Peyer's patch (tissue), 4 donors: ENCODE measurements at regions not wholly inside any gene's neighbourhood (a gene's known extent, or its start where the extent isn't known, plus 50 kb on each side); places are given as distances from the start of the nearest gene placed in this dataset.

Source experiments
- CTCF ChIP-seq, 6 experiments: fragments of 450-650 bp in 4 of 6; fragments of 200-600 bp in 2 of 6; sonication (generic) in 1 of 6; IDR thresholded peaks; one replicate each; pipeline ENCODE4 v1.5.1; 2017 to 2019; ENCODE audit warnings: antibody characterized with exemption in 6 of 6, mild to moderate bottlenecking in 3 of 6, moderate library complexity in 1 of 6
- POLR2A ChIP-seq, 2 donors: fragments of 450-650 bp; IDR thresholded peaks; one replicate each; pipeline ENCODE4 v1.5.1; 2017; ENCODE audit warnings: antibody characterized with exemption in 2 of 2, mild to moderate bottlenecking in 2 of 2, moderate library complexity in 2 of 2

DNA sequence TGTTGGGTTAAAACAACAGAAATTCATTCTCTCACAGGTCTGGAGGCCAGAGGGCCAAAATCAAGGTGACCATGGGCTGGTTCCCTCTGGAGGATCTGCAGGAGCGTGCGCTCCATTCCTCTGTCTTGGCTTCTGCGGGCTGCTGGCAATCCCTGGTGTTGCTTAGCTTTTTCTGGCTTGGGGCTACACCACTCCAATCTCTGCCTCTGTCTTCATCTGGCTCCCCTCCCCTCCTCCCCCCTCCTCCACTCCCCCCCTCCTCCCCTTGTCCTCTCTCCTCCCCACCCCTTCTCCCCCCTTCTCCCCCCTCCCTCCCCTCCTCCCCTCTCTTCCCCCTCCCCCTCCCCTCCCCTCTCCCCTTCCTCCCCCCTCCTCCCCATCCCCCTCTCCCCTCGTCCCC is 321.3 kb upstream of the ARID1B start:
- TF ChIP-seq CTCF (IDR thresholded peaks at IDR 0.05) (no peak), POLR2A (IDR thresholded peaks at IDR 0.05) (no peak)
